ENCODE measurements at regions not wholly inside any gene's neighbourhood (a gene's known extent, or its start where the extent isn't known, plus 50 kb on each side); places are given as distances from the start of the nearest gene placed in this dataset.

- TF ChIP-seq CTCF (IDR thresholded peaks at IDR 0.05; ENCODE audit: low read length, missing control alignments): no peak
- H3K4me3 ChIP-seq (replicated peaks; ENCODE audit: low read depth, low read length): no peak overlapping the region
- no peak for DNase-seq (ENCODE audit: low read depth)
These were observed 105.8 kb upstream of the COL5A2 start for GRCh38 chr2:189285349-189285748.

DNA sequence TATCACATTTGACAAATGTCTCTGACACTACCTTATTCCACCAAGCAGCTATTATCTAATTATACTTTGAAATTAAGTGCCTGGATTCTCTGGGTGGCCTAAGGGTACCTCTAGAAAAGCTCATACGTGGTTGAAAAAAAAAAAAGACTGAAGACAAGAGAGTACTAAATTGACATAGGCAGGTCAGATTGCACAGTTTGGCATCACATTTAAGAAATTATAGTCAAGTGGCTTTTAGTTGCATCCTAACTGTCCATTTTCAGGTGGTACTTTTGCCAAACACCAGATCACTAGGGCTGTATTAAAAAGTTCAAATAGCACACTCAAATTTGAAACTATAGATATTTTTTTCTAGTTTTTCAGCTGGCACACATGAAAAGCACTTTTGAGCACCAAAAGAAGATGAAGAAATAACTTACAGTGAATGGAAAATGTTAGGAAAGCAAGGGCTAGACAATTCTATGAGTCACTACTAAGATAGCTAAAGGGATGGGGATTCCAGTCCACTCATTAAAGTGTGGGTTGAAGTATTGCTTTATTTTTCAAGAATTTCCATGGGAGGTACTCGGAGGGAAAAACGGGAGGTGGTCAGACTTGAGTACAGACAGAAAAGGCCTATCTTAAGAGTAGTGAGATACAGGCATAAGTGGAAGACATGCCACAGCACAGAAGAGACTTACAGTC, 106.5 kb upstream of the COL5A2 start:
- H3K4me3 ChIP-seq (replicated peaks; ENCODE audit: low read depth, low read length): no peak overlapping the region
- peak; percentile 96 for DNase-seq (ENCODE audit: low read depth)
- TF ChIP-seq CTCF (IDR thresholded peaks at IDR 0.05; ENCODE audit: low read length, missing control alignments): no peak

GRCh38 chr2:189287363-189287762, 107.8 kb upstream of the COL5A2 start:
- DNase-seq (ENCODE audit: low read depth): no peak
- no peak for TF ChIP-seq CTCF (IDR thresholded peaks at IDR 0.05; ENCODE audit: low read length, missing control alignments)
- no peak overlapping the region for H3K4me3 ChIP-seq (replicated peaks; ENCODE audit: low read depth, low read length)

GRCh38 chr2:189287982-189288521, 108.5 kb upstream of the COL5A2 start:
- peak; percentile 91 for DNase-seq (ENCODE audit: low read depth)

GRCh38 chr2:189291460-189291859, 111.9 kb upstream of the COL5A2 start:
- H3K4me3 ChIP-seq (replicated peaks; ENCODE audit: low read depth, low read length): no peak overlapping the region
- no peak for DNase-seq (ENCODE audit: low read depth)
- TF ChIP-seq CTCF (IDR thresholded peaks at IDR 0.05; ENCODE audit: low read length, missing control alignments): no peak

More at GRCh38 chr2:189287982-189288521, 108.5 kb upstream of the COL5A2 start:
- H3K4me3 ChIP-seq (replicated peaks; ENCODE audit: low read depth, low read length): no peak overlapping the region
- TF ChIP-seq CTCF (IDR thresholded peaks at IDR 0.05; ENCODE audit: low read length, missing control alignments): peak; percentile 63

- no peak overlapping the region for H3K4me3 ChIP-seq (replicated peaks; ENCODE audit: low read depth, low read length)
- no peak for TF ChIP-seq CTCF (IDR thresholded peaks at IDR 0.05; ENCODE audit: low read length, missing control alignments)
- DNase-seq (ENCODE audit: low read depth): peak; percentile 64
These were observed 113.6 kb upstream of the COL5A2 start for GRCh38 chr2:189293164-189293563.

- peak; percentile 79 for DNase-seq (ENCODE audit: low read depth)
- TF ChIP-seq CTCF (IDR thresholded peaks at IDR 0.05; ENCODE audit: low read length, missing control alignments): no peak
- no peak overlapping the region for H3K4me3 ChIP-seq (replicated peaks; ENCODE audit: low read depth, low read length)
These were observed 117.9 kb upstream of the COL5A2 start for GRCh38 chr2:189297446-189297845.

Measured in fibroblast of pulmonary artery (primary cell).